ENCODE measurements at regions not wholly inside any gene's neighbourhood (a gene's known extent, or its start where the extent isn't known, plus 50 kb on each side); places are given as distances from the start of the nearest gene placed in this dataset.

GRCh38 chr13:36763126-36763722 lies 55.8 kb upstream of the RFXAP start:
- H3K27ac Mint-ChIP-seq, result peak overlapping the region; percentile 36
- peaks cover 18% of the 10 kb centered on the region for H3K9me3 Mint-ChIP-seq
- no peaks in the 10 kb centered on the region for H3K27me3 Mint-ChIP-seq (ENCODE audit: low read depth)
- H3K36me3 Mint-ChIP-seq, result peaks cover 11% of the 10 kb centered on the region
- TF ChIP-seq CTCF (IDR thresholded peaks at IDR 0.05; ENCODE audit: unreplicated experiment), result no peak
- DNase-seq (ENCODE audit: low spot score in 2 of 2, unreplicated experiment in 2 of 2), result no peak
- no peak overlapping the region for H3K4me3 Mint-ChIP-seq
- H3K4me1 Mint-ChIP-seq, result peaks cover 36% of the 10 kb centered on the region

- Mint-ChIP-seq H3K36me3 (peaks cover 11% of the 10 kb centered on the region), H3K4me1 (peaks cover 29% of the 10 kb centered on the region), H3K4me3 (no peak overlapping the region), H3K27ac (no peak overlapping the region), H3K27me3 (ENCODE audit: low read depth) (no peaks in the 10 kb centered on the region), H3K9me3 (peaks cover 18% of the 10 kb centered on the region)
- DNase-seq (ENCODE audit: low spot score in 2 of 2, unreplicated experiment in 2 of 2), result no peak
- TF ChIP-seq CTCF (IDR thresholded peaks at IDR 0.05; ENCODE audit: unreplicated experiment), result no peak
Measured at GRCh38 chr13:36764536-36764935, 54.5 kb upstream of the RFXAP start.

GRCh38 chr13:36764957-36765356 lies 54.1 kb upstream of the RFXAP start:
- Mint-ChIP-seq H3K27ac (no peak overlapping the region), H3K4me3 (no peak overlapping the region), H3K27me3 (ENCODE audit: low read depth) (no peaks in the 10 kb centered on the region), H3K9me3 (peaks cover 18% of the 10 kb centered on the region), H3K36me3 (peaks cover 11% of the 10 kb centered on the region), H3K4me1 (peaks cover 29% of the 10 kb centered on the region)
- TF ChIP-seq CTCF (IDR thresholded peaks at IDR 0.05; ENCODE audit: unreplicated experiment), result no peak
- DNase-seq (ENCODE audit: low spot score in 2 of 2, unreplicated experiment in 2 of 2), result no peak

GRCh38 chr13:36766295-36766694 lies 52.7 kb upstream of the RFXAP start:
- H3K27me3 Mint-ChIP-seq (ENCODE audit: low read depth), result no peaks in the 10 kb centered on the region
- peaks cover 18% of the 10 kb centered on the region for H3K9me3 Mint-ChIP-seq
- H3K4me3 Mint-ChIP-seq, result no peak overlapping the region
- no peak for DNase-seq (ENCODE audit: low spot score in 2 of 2, unreplicated experiment in 2 of 2)
- H3K36me3 Mint-ChIP-seq, result peaks cover 11% of the 10 kb centered on the region
- no peak overlapping the region for H3K27ac Mint-ChIP-seq
- TF ChIP-seq CTCF (IDR thresholded peaks at IDR 0.05; ENCODE audit: unreplicated experiment), result no peak
- H3K4me1 Mint-ChIP-seq, result peaks cover 22% of the 10 kb centered on the region

- peaks cover 11% of the 10 kb centered on the region for H3K36me3 Mint-ChIP-seq
Measured at GRCh38 chr13:36767276-36767675, 51.7 kb upstream of the RFXAP start.

More at GRCh38 chr13:36767276-36767675, 51.7 kb upstream of the RFXAP start:
- no peak for TF ChIP-seq CTCF (IDR thresholded peaks at IDR 0.05; ENCODE audit: unreplicated experiment)
- Mint-ChIP-seq H3K27ac (no peak overlapping the region), H3K9me3 (peaks cover 18% of the 10 kb centered on the region), H3K27me3 (ENCODE audit: low read depth) (no peaks in the 10 kb centered on the region), H3K4me1 (peaks cover 16% of the 10 kb centered on the region), H3K4me3 (no peak overlapping the region)
- no peak for DNase-seq (ENCODE audit: low spot score in 2 of 2, unreplicated experiment in 2 of 2)

Measured in mesothelial cell of epicardium (in vitro differentiated cells).